GM12878 (cell line): ENCODE measurements at regions not wholly inside any gene's neighbourhood (a gene's known extent, or its start where the extent isn't known, plus 50 kb on each side); places are given as distances from the start of the nearest gene placed in this dataset.

ENCODE experiments used
- ATAC-seq: fragments of 200-7000 bp; cut with Tn5 transposase; 3 replicates; pipeline ENCODE4 v1.9.1; 2020; ENCODE audit warnings: mild to moderate bottlenecking, moderate library complexity
- BruUV-seq: library from RNA; stranded (reverse); fragments of 400-500 nt; replicated peaks from 2 replicates; lab custom pipeline; 2021; lab: Mats Ljungman, UMichigan
- CTCF ChIA-PET: fragments of 300-600 bp; sonication (Branson Sonifier 250); formaldehyde crosslinking; extraction: SDS; loops from one replicate; lab custom pipeline; 2021; ENCODE audit warnings: inconsistent platforms; lab: Yijun Ruan, JAX
- POLR2A ChIA-PET: fragments of 350-600 bp; formaldehyde crosslinking; extraction: SDS; loops from one replicate; lab custom pipeline; 2021; ENCODE audit warnings: inconsistent platforms; lab: Charles Lee
- RAD21 ChIA-PET: fragments of 300-600 bp; sonication (Branson Sonifier 250); formaldehyde crosslinking; loops from one replicate; lab custom pipeline; 2023; ENCODE audit warnings: antibody characterized with exemption; ENCODE audit not compliant: unreplicated experiment; lab: Charles Lee
- SMC1A ChIA-PET: fragments of 300-600 bp; sonication (Branson Sonifier 250); formaldehyde crosslinking; loops from one replicate; lab custom pipeline; 2023; ENCODE audit not compliant: unreplicated experiment, uncharacterized antibody; lab: Charles Lee
- DNase-seq: peaks from one replicate; pipeline ENCODE4 v3.0.0-alpha.2; 2011; ENCODE audit warnings: low read depth, low spot score
- FAIRE-seq: peaks from 3 replicates; lab custom pipeline; 2011; peaks lifted over from hg19 to GRCh38; lab: Jason Lieb, UNC
- H2AFZ ChIP-seq: 2 replicates; pipeline ENCODE4 v1.6.0; 2011; ENCODE audit warnings: low read depth, low read length, control low read depth; ENCODE audit not compliant: control insufficient read depth
- H3K27ac ChIP-seq: 2 replicates; pipeline ENCODE4 v1.5.1; 2011; ENCODE audit warnings: control low read depth; ENCODE audit not compliant: control insufficient read depth, insufficient read depth
- H3K27me3 ChIP-seq, 2 experiments: replicated peaks in 1 of 2; 2 replicates each; pipeline versions ENCODE4 v1.6.0 to v1.6.1; 2011; ENCODE audit warnings: low read length in 1 of 2; ENCODE audit not compliant: control insufficient read depth in 2 of 2, insufficient read depth in 2 of 2
- H3K36me3 ChIP-seq, 2 experiments: 2 replicates each; pipeline ENCODE4 v1.5.1; 2011; ENCODE audit warnings: low read length in 1 of 2; ENCODE audit not compliant: control insufficient read depth in 2 of 2, insufficient read depth in 2 of 2
- H3K4me1 ChIP-seq: 2 replicates; pipeline ENCODE4 v1.6.1; 2011; ENCODE audit warnings: mild to moderate bottlenecking, low read length, moderate library complexity, mixed read lengths; ENCODE audit not compliant: control insufficient read depth, insufficient read depth
- H3K4me2 ChIP-seq: 2 replicates; pipeline ENCODE4 v1.6.0; 2011; ENCODE audit warnings: control low read depth; ENCODE audit not compliant: control insufficient read depth, insufficient read depth
- H3K4me3 ChIP-seq: fragments of 200-600 bp; sonication (generic); 2 replicates; pipeline ENCODE4 v1.5.1; 2016
- H3K79me2 ChIP-seq: 2 replicates; pipeline ENCODE4 v1.6.0; 2011; ENCODE audit warnings: low read length; ENCODE audit not compliant: control insufficient read depth, insufficient read depth
- H3K9ac ChIP-seq: 2 replicates; pipeline ENCODE4 v1.8.0; 2011; ENCODE audit warnings: low read length, control low read depth, mixed read lengths; ENCODE audit not compliant: control insufficient read depth, insufficient read depth
- H3K9me3 ChIP-seq: replicated peaks from 3 replicates; pipeline ENCODE4 v1.5.1; 2011; ENCODE audit warnings: mild to moderate bottlenecking, low read length; ENCODE audit not compliant: control insufficient read depth, insufficient read depth
- H4K20me1 ChIP-seq: 2 replicates; pipeline ENCODE4 v1.6.0; 2011; ENCODE audit not compliant: control insufficient read depth, insufficient read depth
- CHD4 ChIP-seq: fragments of 200-600 bp; sonication (generic); IDR thresholded peaks from 2 replicates; pipeline ENCODE4 v1.6.1; 2016; ENCODE audit warnings: mild to moderate bottlenecking
- CUX1 ChIP-seq: IDR thresholded peaks from 2 replicates; pipeline ENCODE4 v1.6.1; 2012; ENCODE audit warnings: improper control_type of control experiment, low read depth, low read length; ENCODE audit not compliant: insufficient replicate concordance
- FOXK2 ChIP-seq: fragments of 450-650 bp; IDR thresholded peaks from 2 replicates; pipeline ENCODE4 v1.6.1; 2017; ENCODE audit warnings: mild to moderate bottlenecking, moderate library complexity
- MLLT1 ChIP-seq: fragments of 450-650 bp; IDR thresholded peaks from 2 replicates; pipeline ENCODE4 v1.6.1; 2016; ENCODE audit warnings: mild to moderate bottlenecking
- NKRF ChIP-seq: fragments of 450-650 bp; conservative IDR thresholded peaks from 2 replicates; pipeline ENCODE4 v1.6.1; 2017; ENCODE audit warnings: mild to moderate bottlenecking, moderate library complexity
- WRNIP1 ChIP-seq: IDR thresholded peaks from 2 replicates; pipeline ENCODE4 v1.6.1; 2011; ENCODE audit warnings: low read depth, low read length, improper control_type of control experiment, borderline replicate concordance
- ZNF622 ChIP-seq: fragments of 450-650 bp; IDR thresholded peaks from 2 replicates; pipeline ENCODE4 v1.6.1; 2017; ENCODE audit warnings: mild to moderate bottlenecking, inconsistent platforms
- WGBS: methylation state at CpG from one replicate; pipeline ENCODE4 v1.1.6; 2016; ENCODE audit warnings: low lambda C conversion rate; ENCODE audit not compliant: insufficient replicate concordance, insufficient coverage; ENCODE audit errors: missing lambda C conversion rate; 5-methylcytosine and 5-hydroxymethylcytosine counted together
- in situ Hi-C: fragments of 300-500 bp; cut with MboI; formaldehyde crosslinking; loops from 9 replicates; pipeline ENCODE4 v1.14.3; 2018; ENCODE audit warnings: mixed read lengths
- intact Hi-C: fragments of 100-400 bp; cut with micrococcal nuclease; formaldehyde crosslinking; loops from one replicate; pipeline ENCODE4 v1.14.2; 2022; ENCODE audit not compliant: unreplicated experiment

GRCh38 chr9:82680179-82680935 is 382.6 kb downstream of the RASEF start:
- POLR2A ChIA-PET, result no interaction called here
- FAIRE-seq, result no peak

More at GRCh38 chr9:82680179-82680935, 382.6 kb downstream of the RASEF start:
- Histone ChIP-seq H3K79me2 (no peaks in the 10 kb centered on the region), H3K4me1 (no peaks in the 10 kb centered on the region), H3K4me2 (no peak overlapping the region), H3K27me3 (no peaks in the 10 kb centered on the region), H3K27ac (no peak overlapping the region), H3K9me3 (no peaks in the 10 kb centered on the region), H3K36me3 (no peaks in the 10 kb centered on the region), H3K4me3 (no peak overlapping the region), H4K20me1 (no peaks in the 10 kb centered on the region), H2AFZ (no peak overlapping the region), H3K9ac (no peak overlapping the region)
- no peak for TF ChIP-seq CHD4
- no peak for TF ChIP-seq WRNIP1
- no peak for TF ChIP-seq NKRF
- TF ChIP-seq MLLT1, result no peak
- TF ChIP-seq ZNF622, result no peak
- no peak for TF ChIP-seq CUX1
- no peak for TF ChIP-seq FOXK2
- ChIA-PET RAD21 (no interaction called here), CTCF (no interaction called here), SMC1A (no interaction called here)
- no peak for ATAC-seq
- DNase-seq, result no peak
- no TSS peak for BruUV-seq
- in situ Hi-C loops (no loop called here), intact Hi-C loops (no loop called here)
- 35% methylated on average over 13 of the region's 13 CpGs for WGBS
